ENCODE measurements at regions not wholly inside any gene's neighbourhood (a gene's known extent, or its start where the extent isn't known, plus 50 kb on each side); places are given as distances from the start of the nearest gene placed in this dataset.

- H3K27me3 Mint-ChIP-seq (ENCODE audit: unreplicated experiment), result no peaks in the 10 kb centered on the region
- intact Hi-C loops (cut with micrococcal nuclease; ENCODE audit: unreplicated experiment), result no loop called here
- H3K9me3 Mint-ChIP-seq (ENCODE audit: low read depth, unreplicated experiment), result no peaks in the 10 kb centered on the region
- DNase-seq, result no peak
- TF ChIP-seq CTCF (IDR thresholded peaks at IDR 0.05; ENCODE audit: unreplicated experiment), result no peak
- no peak overlapping the region for H3K27ac Mint-ChIP-seq (ENCODE audit: unreplicated experiment)
- CTCF ChIA-PET, result no interaction called here
- no peaks in the 10 kb centered on the region for H3K36me3 Mint-ChIP-seq (ENCODE audit: insufficient read depth, unreplicated experiment)
- H3K4me3 Mint-ChIP-seq (ENCODE audit: low read depth, unreplicated experiment), result no peak overlapping the region
- H3K4me1 Mint-ChIP-seq (ENCODE audit: low read depth, unreplicated experiment), result no peaks in the 10 kb centered on the region
- BruUV-seq (replicated peaks), result no TSS peak
These were observed 118.0 kb upstream of the RHOBTB1 start for GRCh38 chr10:61061923-61062504.

DNA sequence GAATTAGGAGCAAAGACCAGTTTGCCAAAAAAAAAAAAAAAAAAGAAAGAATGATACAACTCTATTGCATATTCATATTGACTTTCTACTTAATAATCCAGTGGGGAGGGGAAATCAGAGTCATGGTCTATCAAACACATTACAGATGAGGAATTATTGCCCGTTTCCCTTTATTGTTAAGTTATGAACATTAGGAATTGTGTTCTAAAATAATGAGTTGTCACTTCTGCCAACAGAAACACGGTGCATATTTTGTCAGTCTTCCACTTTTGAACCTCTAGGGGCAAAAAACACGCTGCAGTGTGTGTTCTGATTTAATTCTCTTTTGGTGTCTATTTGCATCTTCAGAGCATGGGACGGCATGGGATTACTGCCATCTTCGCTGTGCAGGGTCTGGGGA, 115.7 kb upstream of the RHOBTB1 start:
- CTCF ChIA-PET, result interaction anchor here (0.7 kb wide), 1 partner anchor 637 kb away, joined by 5 read pairs; no protein-coding TSS in a partner anchor
- no TSS peak for BruUV-seq (replicated peaks)
- DNase-seq, result no peak
- no peaks in the 10 kb centered on the region for H3K36me3 Mint-ChIP-seq (ENCODE audit: insufficient read depth, unreplicated experiment)
- H3K9me3 Mint-ChIP-seq (ENCODE audit: low read depth, unreplicated experiment), result no peaks in the 10 kb centered on the region
- no peaks in the 10 kb centered on the region for H3K27me3 Mint-ChIP-seq (ENCODE audit: unreplicated experiment)
- no peak overlapping the region for H3K27ac Mint-ChIP-seq (ENCODE audit: unreplicated experiment)
- no peaks in the 10 kb centered on the region for H3K4me1 Mint-ChIP-seq (ENCODE audit: low read depth, unreplicated experiment)
- intact Hi-C loops (cut with micrococcal nuclease; ENCODE audit: unreplicated experiment), result no loop called here
- no peak overlapping the region for H3K4me3 Mint-ChIP-seq (ENCODE audit: low read depth, unreplicated experiment)
- no peak for TF ChIP-seq CTCF (IDR thresholded peaks at IDR 0.05; ENCODE audit: unreplicated experiment)

DNA sequence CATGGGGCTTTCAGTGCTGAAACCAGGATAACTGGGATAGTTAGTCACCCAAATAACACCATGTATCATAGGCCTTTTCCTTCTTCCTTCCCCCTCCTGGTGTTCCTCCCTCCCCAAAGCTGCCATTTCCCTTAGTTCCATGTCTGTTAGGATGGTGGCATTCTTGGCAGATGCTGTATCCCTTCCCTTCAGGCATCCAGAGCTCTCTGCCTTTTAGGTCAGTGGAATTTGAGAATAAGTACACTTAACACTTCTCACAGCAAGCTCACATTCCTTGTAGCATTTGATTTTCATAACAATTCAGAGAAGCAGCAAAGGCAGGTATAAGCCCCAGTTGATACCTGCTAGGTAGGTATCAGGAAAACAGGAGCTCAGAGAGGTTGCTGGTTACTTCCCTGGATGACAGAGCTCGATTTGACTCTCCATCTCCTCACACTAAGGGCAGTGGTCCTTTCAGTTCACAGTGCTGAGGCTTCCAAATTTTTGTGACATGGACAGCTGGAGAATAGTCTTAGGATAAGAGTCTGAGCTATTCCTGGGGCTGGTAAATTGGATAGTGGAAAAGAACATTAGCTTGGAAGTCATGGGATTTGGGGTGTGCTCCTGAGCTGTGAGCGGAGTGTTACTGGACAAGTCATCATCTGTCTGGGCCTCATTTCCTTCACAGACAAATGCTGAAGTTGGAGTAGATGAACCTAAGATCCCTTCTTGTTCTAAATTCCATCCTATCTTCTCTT, 108.7 kb upstream of the RHOBTB1 start:
- Mint-ChIP-seq H3K4me3 (ENCODE audit: low read depth, unreplicated experiment) (no peak overlapping the region), H3K9me3 (ENCODE audit: low read depth, unreplicated experiment) (no peaks in the 10 kb centered on the region), H3K27ac (ENCODE audit: unreplicated experiment) (no peak overlapping the region), H3K36me3 (ENCODE audit: insufficient read depth, unreplicated experiment) (no peaks in the 10 kb centered on the region), H3K4me1 (ENCODE audit: low read depth, unreplicated experiment) (no peaks in the 10 kb centered on the region), H3K27me3 (ENCODE audit: unreplicated experiment) (no peaks in the 10 kb centered on the region)
- no peak for DNase-seq
- CTCF ChIA-PET, result no interaction called here
- no TSS peak for BruUV-seq (replicated peaks)
- no peak for TF ChIP-seq CTCF (IDR thresholded peaks at IDR 0.05; ENCODE audit: unreplicated experiment)
- intact Hi-C loops (cut with micrococcal nuclease; ENCODE audit: unreplicated experiment), result no loop called here

- intact Hi-C loops (cut with micrococcal nuclease; ENCODE audit: unreplicated experiment), result no loop called here
- H3K4me3 Mint-ChIP-seq (ENCODE audit: low read depth, unreplicated experiment), result no peak overlapping the region
- H3K27me3 Mint-ChIP-seq (ENCODE audit: unreplicated experiment), result no peaks in the 10 kb centered on the region
- no peaks in the 10 kb centered on the region for H3K4me1 Mint-ChIP-seq (ENCODE audit: low read depth, unreplicated experiment)
- no peak for TF ChIP-seq CTCF (IDR thresholded peaks at IDR 0.05; ENCODE audit: unreplicated experiment)
- BruUV-seq (replicated peaks), result no TSS peak
- no peak overlapping the region for H3K27ac Mint-ChIP-seq (ENCODE audit: unreplicated experiment)
- CTCF ChIA-PET, result no interaction called here
- no peaks in the 10 kb centered on the region for H3K36me3 Mint-ChIP-seq (ENCODE audit: insufficient read depth, unreplicated experiment)
- no peak for DNase-seq
- H3K9me3 Mint-ChIP-seq (ENCODE audit: low read depth, unreplicated experiment), result no peaks in the 10 kb centered on the region
These were observed 107.4 kb upstream of the RHOBTB1 start for GRCh38 chr10:61051344-61051743.
